ENCODE measurements at regions not wholly inside any gene's neighbourhood (a gene's known extent, or its start where the extent isn't known, plus 50 kb on each side); places are given as distances from the start of the nearest gene placed in this dataset.
"Not testable (repeated sequence)": the region's sequence is repeated elsewhere in the genome, so short reads cannot be mapped to it uniquely, and the experiment has no call there.

DNA sequence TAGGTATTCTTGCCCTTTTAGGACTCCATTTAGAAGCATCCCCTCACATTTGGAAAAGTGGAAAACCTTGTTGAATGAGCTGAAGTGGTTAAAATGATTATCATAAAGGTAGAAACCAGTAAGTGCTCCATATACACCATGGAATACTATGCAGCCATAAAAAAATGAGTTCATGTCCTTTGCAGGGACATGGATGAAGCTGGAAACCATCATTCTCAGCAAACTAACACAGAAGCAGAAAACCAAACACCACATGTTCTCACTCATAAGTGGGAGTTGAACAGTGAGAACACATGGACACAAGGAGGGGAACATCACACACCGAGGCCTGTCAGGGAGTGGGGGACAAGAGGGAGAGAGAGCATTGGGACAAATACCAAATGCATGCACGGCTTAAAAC is 103.8 kb upstream of the GRK3 start:
- not testable (repeated sequence) for H3K27ac ChIP-seq (ENCODE audit: low read depth in 2 of 2, low read length in 1 of 2); H3K9me3 ChIP-seq (ENCODE audit: control insufficient read depth in 2 of 2, insufficient read depth in 1 of 2, low read depth in 1 of 2, low read length in 1 of 2); H3K4me3 ChIP-seq (ENCODE audit: low read depth in 1 of 2, low read length in 2 of 2); H3K27me3 ChIP-seq (ENCODE audit: control insufficient read depth in 1 of 2, insufficient read depth in 2 of 2, low read length in 2 of 2); H3K4me1 ChIP-seq (ENCODE audit: control insufficient read depth in 2 of 2, insufficient read depth in 2 of 2, low read length in 1 of 2)
- 91 to 97% methylated on average over 2 of the region's 2 CpGs for WGBS, 2 donors
- peaks cover 0 to 16% of the 10 kb centered on the region in 2 donors for H3K36me3 ChIP-seq (ENCODE audit: control insufficient read depth in 2 of 2, insufficient read depth in 2 of 2, low read length in 1 of 2)

GRCh38 chr22:25461301-25461700 is 103.2 kb upstream of the GRK3 start:
- Histone ChIP-seq H3K27ac (ENCODE audit: low read depth in 2 of 2, low read length in 1 of 2) (no peak overlapping the region), H3K4me1 (ENCODE audit: control insufficient read depth in 2 of 2, insufficient read depth in 2 of 2, low read length in 1 of 2) (no peaks in the 10 kb centered on the region), H3K9me3 (ENCODE audit: control insufficient read depth in 2 of 2, insufficient read depth in 1 of 2, low read depth in 1 of 2, low read length in 1 of 2) (no peaks in the 10 kb centered on the region), H3K27me3 (ENCODE audit: control insufficient read depth in 1 of 2, insufficient read depth in 2 of 2, low read length in 2 of 2) (no peaks in the 10 kb centered on the region), H3K36me3 (ENCODE audit: control insufficient read depth in 2 of 2, insufficient read depth in 2 of 2, low read length in 1 of 2) (peaks cover 0 to 15% of the 10 kb centered on the region in 2 donors), H3K4me3 (ENCODE audit: low read depth in 1 of 2, low read length in 2 of 2) (no peak overlapping the region)
- 92 to 93% methylated on average over 7 of the region's 7 CpGs for WGBS, 2 donors

DNA sequence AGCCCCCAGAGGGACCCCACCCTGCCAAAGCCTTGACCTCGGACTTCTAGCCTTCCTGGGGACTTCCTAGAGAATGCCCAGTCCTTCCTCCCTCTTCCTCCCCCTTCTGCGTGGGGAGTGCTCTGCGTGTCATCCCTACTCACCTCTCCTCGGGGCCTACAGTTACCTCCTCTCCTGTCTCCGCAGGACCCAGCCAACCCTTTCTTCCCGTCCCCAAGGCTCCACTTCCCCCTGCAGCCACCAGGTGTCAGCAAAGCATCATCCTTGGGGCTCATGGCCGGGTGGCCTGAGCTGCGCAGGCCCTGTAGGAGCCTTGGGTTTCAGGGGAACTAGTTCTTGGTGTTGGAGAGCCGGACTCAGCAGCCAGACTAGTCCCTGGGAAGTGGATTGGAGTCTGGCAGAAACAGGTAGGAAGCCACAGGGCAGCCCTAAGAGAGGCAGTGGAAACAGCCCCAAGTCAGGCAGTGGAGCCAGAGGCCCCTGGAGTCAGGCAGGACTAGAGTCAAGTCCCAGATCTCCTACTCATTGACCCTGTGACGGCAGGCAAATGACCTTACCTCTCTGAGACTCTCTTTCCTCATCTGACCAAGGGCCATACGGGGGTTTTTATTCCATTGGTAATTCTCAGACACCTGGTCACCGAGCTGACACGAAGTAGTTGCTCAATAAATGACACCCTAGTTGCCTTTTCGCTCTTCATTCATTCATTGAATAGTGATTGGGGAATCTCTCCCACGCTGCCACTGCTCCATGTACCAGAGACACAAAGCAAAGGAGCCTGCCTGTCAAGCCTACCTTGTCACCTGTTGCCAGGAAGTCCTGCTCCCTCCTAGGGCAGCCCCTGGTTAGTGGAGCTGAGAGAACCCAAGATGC is 101.8 kb upstream of the GRK3 start:
- 37 to 41% methylated on average over 15 of the region's 15 CpGs for WGBS, 2 donors
- not testable (repeated sequence) for H3K27me3 ChIP-seq (ENCODE audit: control insufficient read depth in 1 of 2, insufficient read depth in 2 of 2, low read length in 2 of 2); H3K27ac ChIP-seq (ENCODE audit: low read depth in 2 of 2, low read length in 1 of 2); H3K4me3 ChIP-seq (ENCODE audit: low read depth in 1 of 2, low read length in 2 of 2); H3K4me1 ChIP-seq (ENCODE audit: control insufficient read depth in 2 of 2, insufficient read depth in 2 of 2, low read length in 1 of 2); H3K9me3 ChIP-seq (ENCODE audit: control insufficient read depth in 2 of 2, insufficient read depth in 1 of 2, low read depth in 1 of 2, low read length in 1 of 2)
- H3K36me3 ChIP-seq (ENCODE audit: control insufficient read depth in 2 of 2, insufficient read depth in 2 of 2, low read length in 1 of 2) = peaks cover 0 to 13% of the 10 kb centered on the region in 2 donors

- WGBS, 2 donors = 87 to 88% methylated on average over 8 of the region's 8 CpGs
- H3K27ac ChIP-seq (ENCODE audit: low read depth in 2 of 2, low read length in 1 of 2); H3K4me3 ChIP-seq (ENCODE audit: low read depth in 1 of 2, low read length in 2 of 2); H3K9me3 ChIP-seq (ENCODE audit: control insufficient read depth in 2 of 2, insufficient read depth in 1 of 2, low read depth in 1 of 2, low read length in 1 of 2); H3K27me3 ChIP-seq (ENCODE audit: control insufficient read depth in 1 of 2, insufficient read depth in 2 of 2, low read length in 2 of 2); H3K4me1 ChIP-seq (ENCODE audit: control insufficient read depth in 2 of 2, insufficient read depth in 2 of 2, low read length in 1 of 2): not testable (repeated sequence)
- peaks cover 0 to 13% of the 10 kb centered on the region in 2 donors for H3K36me3 ChIP-seq (ENCODE audit: control insufficient read depth in 2 of 2, insufficient read depth in 2 of 2, low read length in 1 of 2)
Observed at GRCh38 chr22:25463347-25463628, 101.2 kb upstream of the GRK3 start.

DNA sequence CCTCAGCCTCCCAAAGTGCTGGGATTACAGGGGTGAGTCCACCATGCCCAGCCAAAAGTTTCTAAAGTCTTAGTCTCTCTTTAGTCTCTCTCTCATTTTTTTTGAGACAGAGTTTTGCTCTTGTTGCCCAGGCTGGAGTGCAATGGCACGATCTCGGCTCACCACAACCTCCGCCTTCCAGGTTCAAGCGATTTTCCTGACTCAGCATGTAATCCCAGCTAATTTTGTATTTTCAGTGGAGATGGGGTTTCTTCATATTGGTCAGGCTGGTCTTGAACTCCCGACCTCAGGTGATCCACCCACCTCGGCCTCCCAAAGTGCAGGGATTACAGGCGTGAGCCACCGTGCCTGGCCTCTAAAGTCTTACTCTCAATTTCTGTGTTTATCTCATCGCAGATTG is 100.1 kb upstream of the GRK3 start:
- WGBS, 2 donors = 94 to 96% methylated on average over 9 of the region's 9 CpGs
- not testable (repeated sequence) for H3K4me1 ChIP-seq (ENCODE audit: control insufficient read depth in 2 of 2, insufficient read depth in 2 of 2, low read length in 1 of 2); H3K9me3 ChIP-seq (ENCODE audit: control insufficient read depth in 2 of 2, insufficient read depth in 1 of 2, low read depth in 1 of 2, low read length in 1 of 2); H3K27ac ChIP-seq (ENCODE audit: low read depth in 2 of 2, low read length in 1 of 2); H3K36me3 ChIP-seq (ENCODE audit: control insufficient read depth in 2 of 2, insufficient read depth in 2 of 2, low read length in 1 of 2); H3K27me3 ChIP-seq (ENCODE audit: control insufficient read depth in 1 of 2, insufficient read depth in 2 of 2, low read length in 2 of 2); H3K4me3 ChIP-seq (ENCODE audit: low read depth in 1 of 2, low read length in 2 of 2)

GRCh38 chr22:25465949-25466348 is 98.5 kb upstream of the GRK3 start:
- WGBS, 2 donors = 64 to 79% methylated on average over 4 of the region's 4 CpGs
- H3K27me3 ChIP-seq (ENCODE audit: control insufficient read depth in 1 of 2, insufficient read depth in 2 of 2, low read length in 2 of 2) = no peaks in the 10 kb centered on the region
- peaks cover 0 to 3% of the 10 kb centered on the region in 2 donors for H3K36me3 ChIP-seq (ENCODE audit: control insufficient read depth in 2 of 2, insufficient read depth in 2 of 2, low read length in 1 of 2)
- no peak overlapping the region for H3K4me3 ChIP-seq (ENCODE audit: low read depth in 1 of 2, low read length in 2 of 2)
- H3K4me1 ChIP-seq (ENCODE audit: control insufficient read depth in 2 of 2, insufficient read depth in 2 of 2, low read length in 1 of 2) = no peaks in the 10 kb centered on the region
- H3K9me3 ChIP-seq (ENCODE audit: control insufficient read depth in 2 of 2, insufficient read depth in 1 of 2, low read depth in 1 of 2, low read length in 1 of 2) = no peaks in the 10 kb centered on the region
- no peak overlapping the region for H3K27ac ChIP-seq (ENCODE audit: low read depth in 2 of 2, low read length in 1 of 2)

- H3K36me3 ChIP-seq (ENCODE audit: control insufficient read depth in 2 of 2, insufficient read depth in 2 of 2, low read length in 1 of 2) = no peaks in the 10 kb centered on the region
- no peaks in the 10 kb centered on the region for H3K27me3 ChIP-seq (ENCODE audit: control insufficient read depth in 1 of 2, insufficient read depth in 2 of 2, low read length in 2 of 2)
- H3K4me1 ChIP-seq (ENCODE audit: control insufficient read depth in 2 of 2, insufficient read depth in 2 of 2, low read length in 1 of 2) = no peaks in the 10 kb centered on the region
- H3K4me3 ChIP-seq (ENCODE audit: low read depth in 1 of 2, low read length in 2 of 2) = no peak overlapping the region
- no peaks in the 10 kb centered on the region for H3K9me3 ChIP-seq (ENCODE audit: control insufficient read depth in 2 of 2, insufficient read depth in 1 of 2, low read depth in 1 of 2, low read length in 1 of 2)
- WGBS, 2 donors = 84 to 98% methylated on average over 4 of the region's 4 CpGs
- no peak overlapping the region for H3K27ac ChIP-seq (ENCODE audit: low read depth in 2 of 2, low read length in 1 of 2)
Observed at GRCh38 chr22:25472382-25472781, 92.1 kb upstream of the GRK3 start.

GRCh38 chr22:25475257-25476022 is 89.0 kb upstream of the GRK3 start:
- H3K27ac ChIP-seq (ENCODE audit: low read depth in 2 of 2, low read length in 1 of 2) = no peak overlapping the region
- H3K9me3 ChIP-seq (ENCODE audit: control insufficient read depth in 2 of 2, insufficient read depth in 1 of 2, low read depth in 1 of 2, low read length in 1 of 2) = peaks cover 0 to 3% of the 10 kb centered on the region in 2 donors
- no peaks in the 10 kb centered on the region for H3K4me1 ChIP-seq (ENCODE audit: control insufficient read depth in 2 of 2, insufficient read depth in 2 of 2, low read length in 1 of 2)
- H3K36me3 ChIP-seq (ENCODE audit: control insufficient read depth in 2 of 2, insufficient read depth in 2 of 2, low read length in 1 of 2) = no peaks in the 10 kb centered on the region
- 42% methylated on average over 16 of the region's 16 CpGs for WGBS, 2 donors
- no peaks in the 10 kb centered on the region for H3K27me3 ChIP-seq (ENCODE audit: control insufficient read depth in 1 of 2, insufficient read depth in 2 of 2, low read length in 2 of 2)
- H3K4me3 ChIP-seq (ENCODE audit: low read depth in 1 of 2, low read length in 2 of 2) = no peak overlapping the region

DNA sequence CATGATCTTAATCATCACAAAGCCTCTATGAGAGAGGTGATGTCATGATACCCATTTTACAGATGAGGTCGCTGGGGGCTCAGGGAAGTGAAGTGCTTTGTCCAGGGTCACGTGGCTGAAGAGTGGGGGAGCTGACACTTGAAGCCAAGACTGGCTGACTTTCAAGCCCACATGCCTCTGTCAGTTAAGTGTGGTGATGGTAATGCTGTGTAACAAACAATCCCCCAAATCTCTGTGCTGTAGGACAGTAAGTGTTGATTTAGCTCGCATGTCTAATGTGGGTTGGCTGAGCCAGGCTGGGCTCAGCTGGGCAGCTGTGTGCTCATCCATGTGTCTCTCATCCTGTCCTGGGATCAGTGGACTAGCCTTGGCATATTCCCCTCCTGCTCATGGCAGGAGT is 87.1 kb upstream of the GRK3 start:
- H3K4me1 ChIP-seq (ENCODE audit: control insufficient read depth in 2 of 2, insufficient read depth in 2 of 2, low read length in 1 of 2) = no peaks in the 10 kb centered on the region
- no peak overlapping the region for H3K4me3 ChIP-seq (ENCODE audit: low read depth in 1 of 2, low read length in 2 of 2)
- H3K27ac ChIP-seq (ENCODE audit: low read depth in 2 of 2, low read length in 1 of 2) = no peak overlapping the region
- WGBS, 2 donors = 83 to 94% methylated on average over 3 of the region's 3 CpGs
- no peaks in the 10 kb centered on the region for H3K27me3 ChIP-seq (ENCODE audit: control insufficient read depth in 1 of 2, insufficient read depth in 2 of 2, low read length in 2 of 2)
- peaks cover 0 to 3% of the 10 kb centered on the region in 2 donors for H3K9me3 ChIP-seq (ENCODE audit: control insufficient read depth in 2 of 2, insufficient read depth in 1 of 2, low read depth in 1 of 2, low read length in 1 of 2)
- H3K36me3 ChIP-seq (ENCODE audit: control insufficient read depth in 2 of 2, insufficient read depth in 2 of 2, low read length in 1 of 2) = no peaks in the 10 kb centered on the region

- WGBS, 2 donors = 83 to 86% methylated on average over 3 of the region's 3 CpGs
- H3K36me3 ChIP-seq (ENCODE audit: control insufficient read depth in 2 of 2, insufficient read depth in 2 of 2, low read length in 1 of 2) = no peaks in the 10 kb centered on the region
- H3K4me3 ChIP-seq (ENCODE audit: low read depth in 1 of 2, low read length in 2 of 2) = no peak overlapping the region
- no peaks in the 10 kb centered on the region for H3K27me3 ChIP-seq (ENCODE audit: control insufficient read depth in 1 of 2, insufficient read depth in 2 of 2, low read length in 2 of 2)
- H3K27ac ChIP-seq (ENCODE audit: low read depth in 2 of 2, low read length in 1 of 2) = no peak overlapping the region
- H3K9me3 ChIP-seq (ENCODE audit: control insufficient read depth in 2 of 2, insufficient read depth in 1 of 2, low read depth in 1 of 2, low read length in 1 of 2) = peaks cover 0 to 3% of the 10 kb centered on the region in 2 donors
- no peaks in the 10 kb centered on the region for H3K4me1 ChIP-seq (ENCODE audit: control insufficient read depth in 2 of 2, insufficient read depth in 2 of 2, low read length in 1 of 2)
Observed at GRCh38 chr22:25478111-25478510, 86.4 kb upstream of the GRK3 start.

Measured in esophagus (tissue), 2 donors.